SK-N-SH (cell line): ENCODE measurements at regions not wholly inside any gene's neighbourhood (a gene's known extent, or its start where the extent isn't known, plus 50 kb on each side); places are given as distances from the start of the nearest gene placed in this dataset.

ENCODE experiments used
- CTCF ChIA-PET: fragments of 300-600, 350-600 bp; formaldehyde crosslinking; extraction: SDS; loops from one replicate; lab custom pipeline; 2021; lab: Yijun Ruan, JAX
- POLR2A ChIA-PET: fragments of 350-600 bp; sonication (Branson Sonifier 250); formaldehyde crosslinking; extraction: SDS; loops from one replicate; lab custom pipeline; 2020; ENCODE audit warnings: antibody characterized with exemption, inconsistent platforms; lab: Yijun Ruan, JAX
- DNase-seq: peaks from one replicate; pipeline ENCODE4 v3.0.0; 2012
- H2AFZ ChIP-seq: fragments of 200-600 bp; sonication (generic); 2 replicates; pipeline ENCODE4 v1.8.1; 2016; ENCODE audit warnings: antibody characterized with exemption, mild to moderate bottlenecking, low read depth
- H3F3A ChIP-seq: fragments of 200-600 bp; sonication (generic); replicated peaks from 2 replicates; pipeline ENCODE3; 2016; ENCODE audit warnings: antibody characterized with exemption, mild to moderate bottlenecking; ENCODE audit not compliant: insufficient read depth
- H3K27ac ChIP-seq, 2 experiments: fragments of 200-500 bp in 1 of 2; fragments of 200-600 bp in 1 of 2; sonication (Bioruptor generic) in 1 of 2; sonication (generic), shearing (Covaris generic) in 1 of 2; 2 replicates each; pipeline versions ENCODE4 v1.5.1 to v1.6.1; 2014 to 2016; ENCODE audit warnings: low read depth in 2 of 2, inconsistent platforms in 1 of 2, low read length in 1 of 2, mild to moderate bottlenecking in 1 of 2, mixed read lengths in 1 of 2
- H3K27me3 ChIP-seq: fragments of 200-600 bp; sonication (generic), shearing (Covaris generic); 2 replicates; pipeline ENCODE4 v1.6.1; 2016; ENCODE audit warnings: mixed run types; ENCODE audit not compliant: insufficient read depth
- H3K36me3 ChIP-seq, 2 experiments: fragments of 200-500 bp in 1 of 2; fragments of 200-600 bp in 1 of 2; sonication (Bioruptor generic) in 1 of 2; sonication (generic) in 1 of 2; replicated peaks in 1 of 2; 2 replicates each; pipeline versions ENCODE3 to v1.5.1; 2014 to 2016; ENCODE audit warnings: low read length in 1 of 2, mild to moderate bottlenecking in 1 of 2; ENCODE audit not compliant: insufficient read depth in 2 of 2, control insufficient read depth in 1 of 2
- H3K4me1 ChIP-seq, 2 experiments: fragments of 200-500 bp in 1 of 2; fragments of 200-600 bp in 1 of 2; sonication (Bioruptor generic) in 1 of 2; sonication (generic), shearing (Covaris generic) in 1 of 2; 2 replicates each; pipeline versions ENCODE4 v1.5.1 to v1.6.1; 2014 to 2016; ENCODE audit warnings: low read depth in 1 of 2, low read length in 1 of 2, mixed run types in 1 of 2; ENCODE audit not compliant: insufficient read depth in 2 of 2, control insufficient read depth in 1 of 2
- H3K4me2 ChIP-seq: fragments of 200-600 bp; sonication (generic), shearing (Covaris generic); 2 replicates; pipeline ENCODE4 v1.6.1; 2017; ENCODE audit warnings: mixed run types
- H3K4me3 ChIP-seq, 2 experiments: fragments of 200-500 bp in 1 of 2; fragments of 200-600 bp in 1 of 2; sonication (Bioruptor generic) in 1 of 2; sonication (generic), shearing (Covaris generic) in 1 of 2; 2 replicates each; pipeline versions ENCODE4 v1.5.1 to v1.8.1; 2014 to 2016; ENCODE audit warnings: low read depth in 2 of 2, inconsistent platforms in 1 of 2, low read length in 1 of 2, mild to moderate bottlenecking in 1 of 2, mixed read lengths in 1 of 2, moderate library complexity in 1 of 2
- H3K79me2 ChIP-seq: fragments of 200-600 bp; sonication (generic); 2 replicates; pipeline ENCODE4 v1.8.1; 2017; ENCODE audit warnings: mild to moderate bottlenecking; ENCODE audit not compliant: insufficient read depth
- H3K9ac ChIP-seq: fragments of 200-600 bp; sonication (generic); 2 replicates; pipeline ENCODE4 v1.6.1; 2017; ENCODE audit warnings: mixed run types
- H3K9me2 ChIP-seq: fragments of 200-600 bp; sonication (generic); 2 replicates; pipeline ENCODE4 v1.6.1; 2017; ENCODE audit warnings: mixed run types
- H3K9me3 ChIP-seq: fragments of 200-600 bp; sonication (generic); 2 replicates; pipeline ENCODE4 v1.6.1; 2017; ENCODE audit warnings: mixed run types, mild to moderate bottlenecking, moderate library complexity
- H4K20me1 ChIP-seq: fragments of 200-600 bp; sonication (generic); 2 replicates; pipeline ENCODE4 v1.6.1; 2017; ENCODE audit warnings: mild to moderate bottlenecking, mixed run types; ENCODE audit not compliant: insufficient read depth
- CHD2 ChIP-seq: fragments of 150-350 bp; IDR thresholded peaks from 2 replicates; pipeline ENCODE4 v1.6.1; 2018; ENCODE audit warnings: low read length; ENCODE audit not compliant: partially characterized antibody
- ELF1 ChIP-seq: IDR thresholded peaks from 2 replicates; pipeline ENCODE4 v1.4.0; 2012
- EP300 ChIP-seq, 2 experiments: IDR thresholded peaks; 2 replicates each; pipeline versions ENCODE4 v1.4.0 to v1.6.1; 2012; ENCODE audit warnings: borderline replicate concordance in 1 of 2, low read depth in 1 of 2, low read length in 1 of 2
- FOSL2 ChIP-seq: IDR thresholded peaks from 2 replicates; pipeline ENCODE4 v1.4.0; 2012; ENCODE audit warnings: low read depth, mild to moderate bottlenecking, moderate library complexity, borderline replicate concordance
- GATA2 ChIP-seq: sonication (generic); formaldehyde crosslinking; IDR thresholded peaks from 2 replicates; pipeline ENCODE4 v1.5.0; 2020; ENCODE audit warnings: mild to moderate bottlenecking, missing genetic modification reagents
- JUND ChIP-seq: IDR thresholded peaks from 2 replicates; pipeline ENCODE4 v1.4.0; 2012
- MEF2A ChIP-seq: IDR thresholded peaks from 2 replicates; pipeline ENCODE4 v1.4.0; 2012; ENCODE audit warnings: low read depth, borderline replicate concordance
- NRF1 ChIP-seq: IDR thresholded peaks from 2 replicates; pipeline ENCODE4 v1.6.1; 2012; ENCODE audit warnings: low read depth, mild to moderate bottlenecking, low read length
- RXRA ChIP-seq: IDR thresholded peaks from 2 replicates; pipeline ENCODE4 v1.4.0; 2012; ENCODE audit warnings: low read depth, mild to moderate bottlenecking, borderline replicate concordance
- SIN3A ChIP-seq: IDR thresholded peaks from 2 replicates; pipeline ENCODE4 v1.6.1; 2012; ENCODE audit warnings: low read depth, mild to moderate bottlenecking, low read length, moderate library complexity, borderline replicate concordance
- SMC3 ChIP-seq: IDR thresholded peaks from 2 replicates; pipeline ENCODE4 v1.6.1; 2012; ENCODE audit warnings: low read depth, low read length, improper control_type of control experiment
- TAF1 ChIP-seq: IDR thresholded peaks from 2 replicates; pipeline ENCODE4 v1.6.1; 2012; ENCODE audit warnings: low read depth, mild to moderate bottlenecking, low read length, moderate library complexity, borderline replicate concordance
- TCF12 ChIP-seq: IDR thresholded peaks from 2 replicates; pipeline ENCODE4 v1.4.0; 2012
- TEAD4 ChIP-seq: IDR thresholded peaks from 2 replicates; pipeline ENCODE4 v1.4.0; 2012; ENCODE audit warnings: mild to moderate bottlenecking, borderline replicate concordance; ENCODE audit not compliant: insufficient read depth
- WGBS: methylation state at CpG from one replicate; pipeline ENCODE4 v1.1.6; 2017; ENCODE audit warnings: low lambda C conversion rate; 5-methylcytosine and 5-hydroxymethylcytosine counted together
- TF ChIP-seq, protein P1 (sequence below): IDR thresholded peaks from 2 replicates; pipeline ENCODE4 v1.6.1; 2012; ENCODE audit warnings: mild to moderate bottlenecking, low read depth, low read length, moderate library complexity
- TF ChIP-seq, protein P2 (sequence below): fragments of 150-350 bp; IDR thresholded peaks from 2 replicates; pipeline ENCODE4 v1.6.1; 2016; ENCODE audit warnings: mild to moderate bottlenecking, low read depth, low read length
- TF ChIP-seq, protein P3 (sequence below): fragments of 150-350 bp; IDR thresholded peaks from 2 replicates; pipeline ENCODE4 v1.6.1; 2017; ENCODE audit warnings: antibody characterized with exemption, low read length, low read depth, borderline replicate concordance
- TF ChIP-seq, protein P4 (sequence below): IDR thresholded peaks from 2 replicates; pipeline ENCODE4 v1.4.0; 2012; ENCODE audit warnings: low read depth, borderline replicate concordance
- TF ChIP-seq, protein P5 (sequence below): IDR thresholded peaks from 2 replicates; pipeline ENCODE4; 2012

DNA sequence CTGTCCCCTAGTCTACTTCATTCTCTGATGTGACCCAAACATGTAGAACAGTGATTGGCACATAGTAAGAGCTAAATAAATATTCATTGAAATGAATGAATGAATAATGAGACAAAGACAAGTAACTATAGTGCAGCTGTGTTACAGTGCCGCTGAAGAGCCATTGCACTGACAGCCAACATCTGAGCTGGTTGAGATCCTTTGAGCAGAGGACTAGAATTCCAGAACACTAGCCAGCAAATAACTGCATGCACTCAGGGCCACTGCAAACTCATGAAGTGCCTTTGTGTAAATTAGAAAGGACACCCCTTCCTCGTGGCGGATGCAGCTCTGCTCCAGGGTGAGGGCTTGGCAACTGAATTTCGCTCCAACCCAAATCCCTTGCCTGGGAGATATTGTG lies 230.3 kb upstream of the CDYL start:
- POLR2A ChIA-PET = no interaction called here
- Histone ChIP-seq H3K36me3 (no peaks in the 10 kb centered on the region), H3K4me2 (no peak overlapping the region), H3K27ac (no peak overlapping the region), H3K27me3 (peaks cover 5% of the 10 kb centered on the region; the same call in 1 of the 2 replicates), H3K9me3 (no peaks in the 10 kb centered on the region), H3K4me1 (no peaks in the 10 kb centered on the region), H3F3A (no peaks in the 10 kb centered on the region), H2AFZ (no peak overlapping the region), H4K20me1 (no peaks in the 10 kb centered on the region), H3K4me3 (no peak overlapping the region), H3K9me2 (no peaks in the 10 kb centered on the region), H3K9ac (no peak overlapping the region), H3K79me2 (no peaks in the 10 kb centered on the region)
- no peak for DNase-seq
- CTCF ChIA-PET = no interaction called here
- TF ChIP-seq SMC3 (no peak), SIN3A (no peak), JUND (no peak), GATA2 (CRISPR knock-in tag) (no peak), FOSL2 (no peak), CHD2 (no peak), RXRA (no peak), MEF2A (no peak)
- TF ChIP-seq, protein P1, sequence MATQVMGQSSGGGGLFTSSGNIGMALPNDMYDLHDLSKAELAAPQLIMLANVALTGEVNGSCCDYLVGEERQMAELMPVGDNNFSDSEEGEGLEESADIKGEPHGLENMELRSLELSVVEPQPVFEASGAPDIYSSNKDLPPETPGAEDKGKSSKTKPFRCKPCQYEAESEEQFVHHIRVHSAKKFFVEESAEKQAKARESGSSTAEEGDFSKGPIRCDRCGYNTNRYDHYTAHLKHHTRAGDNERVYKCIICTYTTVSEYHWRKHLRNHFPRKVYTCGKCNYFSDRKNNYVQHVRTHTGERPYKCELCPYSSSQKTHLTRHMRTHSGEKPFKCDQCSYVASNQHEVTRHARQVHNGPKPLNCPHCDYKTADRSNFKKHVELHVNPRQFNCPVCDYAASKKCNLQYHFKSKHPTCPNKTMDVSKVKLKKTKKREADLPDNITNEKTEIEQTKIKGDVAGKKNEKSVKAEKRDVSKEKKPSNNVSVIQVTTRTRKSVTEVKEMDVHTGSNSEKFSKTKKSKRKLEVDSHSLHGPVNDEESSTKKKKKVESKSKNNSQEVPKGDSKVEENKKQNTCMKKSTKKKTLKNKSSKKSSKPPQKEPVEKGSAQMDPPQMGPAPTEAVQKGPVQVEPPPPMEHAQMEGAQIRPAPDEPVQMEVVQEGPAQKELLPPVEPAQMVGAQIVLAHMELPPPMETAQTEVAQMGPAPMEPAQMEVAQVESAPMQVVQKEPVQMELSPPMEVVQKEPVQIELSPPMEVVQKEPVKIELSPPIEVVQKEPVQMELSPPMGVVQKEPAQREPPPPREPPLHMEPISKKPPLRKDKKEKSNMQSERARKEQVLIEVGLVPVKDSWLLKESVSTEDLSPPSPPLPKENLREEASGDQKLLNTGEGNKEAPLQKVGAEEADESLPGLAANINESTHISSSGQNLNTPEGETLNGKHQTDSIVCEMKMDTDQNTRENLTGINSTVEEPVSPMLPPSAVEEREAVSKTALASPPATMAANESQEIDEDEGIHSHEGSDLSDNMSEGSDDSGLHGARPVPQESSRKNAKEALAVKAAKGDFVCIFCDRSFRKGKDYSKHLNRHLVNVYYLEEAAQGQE = no peak
- TF ChIP-seq, protein P2, sequence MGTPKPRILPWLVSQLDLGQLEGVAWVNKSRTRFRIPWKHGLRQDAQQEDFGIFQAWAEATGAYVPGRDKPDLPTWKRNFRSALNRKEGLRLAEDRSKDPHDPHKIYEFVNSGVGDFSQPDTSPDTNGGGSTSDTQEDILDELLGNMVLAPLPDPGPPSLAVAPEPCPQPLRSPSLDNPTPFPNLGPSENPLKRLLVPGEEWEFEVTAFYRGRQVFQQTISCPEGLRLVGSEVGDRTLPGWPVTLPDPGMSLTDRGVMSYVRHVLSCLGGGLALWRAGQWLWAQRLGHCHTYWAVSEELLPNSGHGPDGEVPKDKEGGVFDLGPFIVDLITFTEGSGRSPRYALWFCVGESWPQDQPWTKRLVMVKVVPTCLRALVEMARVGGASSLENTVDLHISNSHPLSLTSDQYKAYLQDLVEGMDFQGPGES = no peak
- TF ChIP-seq, protein P3, sequence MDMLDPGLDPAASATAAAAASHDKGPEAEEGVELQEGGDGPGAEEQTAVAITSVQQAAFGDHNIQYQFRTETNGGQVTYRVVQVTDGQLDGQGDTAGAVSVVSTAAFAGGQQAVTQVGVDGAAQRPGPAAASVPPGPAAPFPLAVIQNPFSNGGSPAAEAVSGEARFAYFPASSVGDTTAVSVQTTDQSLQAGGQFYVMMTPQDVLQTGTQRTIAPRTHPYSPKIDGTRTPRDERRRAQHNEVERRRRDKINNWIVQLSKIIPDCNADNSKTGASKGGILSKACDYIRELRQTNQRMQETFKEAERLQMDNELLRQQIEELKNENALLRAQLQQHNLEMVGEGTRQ = no peak
- 13% methylated on average over 4 of the region's 4 CpGs for WGBS

DNA sequence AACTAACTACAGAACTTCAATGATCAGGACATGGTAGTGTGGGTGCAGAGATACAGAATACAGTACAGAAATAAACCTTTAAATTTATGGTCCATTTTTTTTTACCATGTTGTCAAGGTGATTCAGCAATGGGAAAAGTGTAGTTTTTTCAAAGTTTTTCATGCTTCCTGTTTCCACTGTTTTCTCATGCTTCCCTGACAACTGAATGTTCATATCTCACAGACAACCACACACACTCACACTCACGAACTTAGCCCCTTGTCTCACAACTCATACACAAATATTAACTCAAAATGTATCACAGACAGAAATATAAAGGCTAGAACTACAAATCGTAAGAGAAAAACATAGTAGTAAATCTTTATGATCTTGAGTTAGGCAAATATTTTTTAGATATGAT lies 232.6 kb upstream of the CDYL start:
- Histone ChIP-seq H4K20me1 (no peaks in the 10 kb centered on the region), H3K9ac (no peak overlapping the region), H3K9me3 (no peaks in the 10 kb centered on the region), H3K36me3 (no peaks in the 10 kb centered on the region), H3K4me3 (no peak overlapping the region), H3F3A (no peaks in the 10 kb centered on the region)
- DNase-seq = no peak
- POLR2A ChIA-PET = no interaction called here
- TF ChIP-seq MEF2A = no peak
- TF ChIP-seq, protein P3 = no peak
- TF ChIP-seq TCF12 = no peak
- TF ChIP-seq TEAD4 = no peak
- TF ChIP-seq, protein P4, sequence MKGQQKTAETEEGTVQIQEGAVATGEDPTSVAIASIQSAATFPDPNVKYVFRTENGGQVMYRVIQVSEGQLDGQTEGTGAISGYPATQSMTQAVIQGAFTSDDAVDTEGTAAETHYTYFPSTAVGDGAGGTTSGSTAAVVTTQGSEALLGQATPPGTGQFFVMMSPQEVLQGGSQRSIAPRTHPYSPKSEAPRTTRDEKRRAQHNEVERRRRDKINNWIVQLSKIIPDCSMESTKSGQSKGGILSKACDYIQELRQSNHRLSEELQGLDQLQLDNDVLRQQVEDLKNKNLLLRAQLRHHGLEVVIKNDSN = no peak
- TF ChIP-seq NRF1 = no peak
- no peak for TF ChIP-seq ELF1
- no peak for TF ChIP-seq EP300 (IDR thresholded peaks at IDR 0.05; ENCODE audit: borderline replicate concordance in 1 of 2, low read depth in 1 of 2, low read length in 1 of 2)
- TF ChIP-seq, protein P2 = no peak
- TF ChIP-seq, protein P5, sequence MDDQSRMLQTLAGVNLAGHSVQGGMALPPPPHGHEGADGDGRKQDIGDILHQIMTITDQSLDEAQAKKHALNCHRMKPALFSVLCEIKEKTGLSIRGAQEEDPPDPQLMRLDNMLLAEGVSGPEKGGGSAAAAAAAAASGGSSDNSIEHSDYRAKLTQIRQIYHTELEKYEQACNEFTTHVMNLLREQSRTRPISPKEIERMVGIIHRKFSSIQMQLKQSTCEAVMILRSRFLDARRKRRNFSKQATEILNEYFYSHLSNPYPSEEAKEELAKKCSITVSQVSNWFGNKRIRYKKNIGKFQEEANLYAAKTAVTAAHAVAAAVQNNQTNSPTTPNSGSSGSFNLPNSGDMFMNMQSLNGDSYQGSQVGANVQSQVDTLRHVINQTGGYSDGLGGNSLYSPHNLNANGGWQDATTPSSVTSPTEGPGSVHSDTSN = no peak
- no peak for TF ChIP-seq SMC3
- no peak for TF ChIP-seq TAF1
- TF ChIP-seq, all 33 proteins: peak for 0
- no peak overlapping the region for H2AFZ ChIP-seq
- H3K4me2 ChIP-seq = no peak overlapping the region
- no peak overlapping the region for H3K27ac ChIP-seq
- peaks cover 5% of the 10 kb centered on the region; the same call in 1 of the 2 replicates for H3K27me3 ChIP-seq
- H3K4me1 ChIP-seq = no peaks in the 10 kb centered on the region
- WGBS = 15% methylated on average over 2 of the region's 2 CpGs
- no peaks in the 10 kb centered on the region for H3K9me2 ChIP-seq
- CTCF ChIA-PET = no interaction called here
- no peaks in the 10 kb centered on the region for H3K79me2 ChIP-seq
